ENCODE measurements at regions not wholly inside any gene's neighbourhood (a gene's known extent, or its start where the extent isn't known, plus 50 kb on each side); places are given as distances from the start of the nearest gene placed in this dataset.

DNA sequence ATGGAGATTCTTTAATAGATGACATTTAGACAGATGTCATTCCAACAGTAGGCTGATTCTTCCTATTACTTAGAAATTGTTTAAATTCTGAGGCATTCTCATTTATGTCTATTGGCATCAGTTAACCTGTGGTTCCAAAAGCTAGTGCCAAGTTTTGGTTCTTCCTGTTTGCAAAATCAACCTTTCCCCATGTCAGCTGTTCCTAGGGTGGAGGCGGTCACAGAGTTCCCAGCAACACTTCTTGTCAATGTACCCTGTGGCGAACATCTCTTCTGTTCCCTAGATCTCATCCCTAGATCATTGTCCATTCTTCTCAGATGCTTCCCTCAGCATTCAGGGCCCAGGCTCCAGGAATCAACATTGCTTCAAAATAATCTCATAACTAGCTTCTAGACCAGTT lies 140.9 kb downstream of the PHLDA1 start:
- no peak for TF ChIP-seq POLR2A (IDR thresholded peaks at IDR 0.05)
- TF ChIP-seq, protein P1, sequence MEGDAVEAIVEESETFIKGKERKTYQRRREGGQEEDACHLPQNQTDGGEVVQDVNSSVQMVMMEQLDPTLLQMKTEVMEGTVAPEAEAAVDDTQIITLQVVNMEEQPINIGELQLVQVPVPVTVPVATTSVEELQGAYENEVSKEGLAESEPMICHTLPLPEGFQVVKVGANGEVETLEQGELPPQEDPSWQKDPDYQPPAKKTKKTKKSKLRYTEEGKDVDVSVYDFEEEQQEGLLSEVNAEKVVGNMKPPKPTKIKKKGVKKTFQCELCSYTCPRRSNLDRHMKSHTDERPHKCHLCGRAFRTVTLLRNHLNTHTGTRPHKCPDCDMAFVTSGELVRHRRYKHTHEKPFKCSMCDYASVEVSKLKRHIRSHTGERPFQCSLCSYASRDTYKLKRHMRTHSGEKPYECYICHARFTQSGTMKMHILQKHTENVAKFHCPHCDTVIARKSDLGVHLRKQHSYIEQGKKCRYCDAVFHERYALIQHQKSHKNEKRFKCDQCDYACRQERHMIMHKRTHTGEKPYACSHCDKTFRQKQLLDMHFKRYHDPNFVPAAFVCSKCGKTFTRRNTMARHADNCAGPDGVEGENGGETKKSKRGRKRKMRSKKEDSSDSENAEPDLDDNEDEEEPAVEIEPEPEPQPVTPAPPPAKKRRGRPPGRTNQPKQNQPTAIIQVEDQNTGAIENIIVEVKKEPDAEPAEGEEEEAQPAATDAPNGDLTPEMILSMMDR (IDR thresholded peaks at IDR 0.05): no peak
